GM12878 (cell line): ENCODE measurements at regions not wholly inside any gene's neighbourhood (a gene's known extent, or its start where the extent isn't known, plus 50 kb on each side); places are given as distances from the start of the nearest gene placed in this dataset.

ENCODE experiments used
- ATAC-seq: fragments of 200-7000 bp; cut with Tn5 transposase; 3 replicates; pipeline ENCODE4 v1.9.1; 2020; ENCODE audit warnings: mild to moderate bottlenecking, moderate library complexity
- BruUV-seq: library from RNA; stranded (reverse); fragments of 400-500 nt; replicated peaks from 2 replicates; lab custom pipeline; 2021; lab: Mats Ljungman, UMichigan
- CTCF ChIA-PET: fragments of 300-600 bp; sonication (Branson Sonifier 250); formaldehyde crosslinking; extraction: SDS; loops from one replicate; lab custom pipeline; 2021; ENCODE audit warnings: inconsistent platforms; lab: Yijun Ruan, JAX
- POLR2A ChIA-PET: fragments of 350-600 bp; formaldehyde crosslinking; extraction: SDS; loops from one replicate; lab custom pipeline; 2021; ENCODE audit warnings: inconsistent platforms; lab: Charles Lee
- RAD21 ChIA-PET: fragments of 300-600 bp; sonication (Branson Sonifier 250); formaldehyde crosslinking; loops from one replicate; lab custom pipeline; 2023; ENCODE audit warnings: antibody characterized with exemption; ENCODE audit not compliant: unreplicated experiment; lab: Charles Lee
- SMC1A ChIA-PET: fragments of 300-600 bp; sonication (Branson Sonifier 250); formaldehyde crosslinking; loops from one replicate; lab custom pipeline; 2023; ENCODE audit not compliant: unreplicated experiment, uncharacterized antibody; lab: Charles Lee
- DNase-seq: peaks from one replicate; pipeline ENCODE4 v3.0.0-alpha.2; 2011; ENCODE audit warnings: low read depth, low spot score
- FAIRE-seq: peaks from 3 replicates; lab custom pipeline; 2011; peaks lifted over from hg19 to GRCh38; lab: Jason Lieb, UNC
- H2AFZ ChIP-seq: 2 replicates; pipeline ENCODE4 v1.6.0; 2011; ENCODE audit warnings: low read depth, low read length, control low read depth; ENCODE audit not compliant: control insufficient read depth
- H3K27ac ChIP-seq: 2 replicates; pipeline ENCODE4 v1.5.1; 2011; ENCODE audit warnings: control low read depth; ENCODE audit not compliant: control insufficient read depth, insufficient read depth
- H3K27me3 ChIP-seq, 2 experiments: replicated peaks in 1 of 2; 2 replicates each; pipeline versions ENCODE4 v1.6.0 to v1.6.1; 2011; ENCODE audit warnings: low read length in 1 of 2; ENCODE audit not compliant: control insufficient read depth in 2 of 2, insufficient read depth in 2 of 2
- H3K36me3 ChIP-seq, 2 experiments: 2 replicates each; pipeline ENCODE4 v1.5.1; 2011; ENCODE audit warnings: low read length in 1 of 2; ENCODE audit not compliant: control insufficient read depth in 2 of 2, insufficient read depth in 2 of 2
- H3K4me1 ChIP-seq: 2 replicates; pipeline ENCODE4 v1.6.1; 2011; ENCODE audit warnings: mild to moderate bottlenecking, low read length, moderate library complexity, mixed read lengths; ENCODE audit not compliant: control insufficient read depth, insufficient read depth
- H3K4me2 ChIP-seq: 2 replicates; pipeline ENCODE4 v1.6.0; 2011; ENCODE audit warnings: control low read depth; ENCODE audit not compliant: control insufficient read depth, insufficient read depth
- H3K4me3 ChIP-seq: fragments of 200-600 bp; sonication (generic); 2 replicates; pipeline ENCODE4 v1.5.1; 2016
- H3K79me2 ChIP-seq: 2 replicates; pipeline ENCODE4 v1.6.0; 2011; ENCODE audit warnings: low read length; ENCODE audit not compliant: control insufficient read depth, insufficient read depth
- H3K9ac ChIP-seq: 2 replicates; pipeline ENCODE4 v1.8.0; 2011; ENCODE audit warnings: low read length, control low read depth, mixed read lengths; ENCODE audit not compliant: control insufficient read depth, insufficient read depth
- H3K9me3 ChIP-seq: replicated peaks from 3 replicates; pipeline ENCODE4 v1.5.1; 2011; ENCODE audit warnings: mild to moderate bottlenecking, low read length; ENCODE audit not compliant: control insufficient read depth, insufficient read depth
- H4K20me1 ChIP-seq: 2 replicates; pipeline ENCODE4 v1.6.0; 2011; ENCODE audit not compliant: control insufficient read depth, insufficient read depth
- BRCA1 ChIP-seq: IDR thresholded peaks from 2 replicates; pipeline ENCODE4 v1.6.1; 2011; ENCODE audit warnings: low read depth, low read length, improper control_type of control experiment
- FOXK2 ChIP-seq: fragments of 450-650 bp; IDR thresholded peaks from 2 replicates; pipeline ENCODE4 v1.6.1; 2017; ENCODE audit warnings: mild to moderate bottlenecking, moderate library complexity
- MAX ChIP-seq: IDR thresholded peaks from 2 replicates; pipeline ENCODE4 v1.6.1; 2012; ENCODE audit warnings: low read depth, low read length, improper control_type of control experiment
- NFYA ChIP-seq: IDR thresholded peaks from 2 replicates; pipeline ENCODE4 v1.6.1; 2011; ENCODE audit warnings: low read depth, mild to moderate bottlenecking, low read length, improper control_type of control experiment, borderline replicate concordance
- NRF1 ChIP-seq: conservative IDR thresholded peaks from 2 replicates; pipeline ENCODE4 v1.6.1; 2011; ENCODE audit warnings: mild to moderate bottlenecking, low read depth, low read length, improper control_type of control experiment
- POU2F2 ChIP-seq: IDR thresholded peaks from 3 replicates; pipeline ENCODE4 v1.6.1; 2011; ENCODE audit warnings: low read depth, mild to moderate bottlenecking, low read length, borderline replicate concordance
- RUNX3 ChIP-seq: IDR thresholded peaks from 2 replicates; pipeline ENCODE4 v1.6.1; 2012; ENCODE audit warnings: low read length, inconsistent platforms
- SMARCA5 ChIP-seq: fragments of 450-650 bp; IDR thresholded peaks from 2 replicates; pipeline ENCODE4 v1.6.1; 2017; ENCODE audit warnings: mild to moderate bottlenecking
- STAT3 ChIP-seq: IDR thresholded peaks from 2 replicates; pipeline ENCODE4 v1.6.1; 2011; ENCODE audit warnings: low read depth, low read length, improper control_type of control experiment
- TARDBP ChIP-seq: IDR thresholded peaks from 2 replicates; pipeline ENCODE4 v1.6.1; 2016; ENCODE audit warnings: borderline replicate concordance
- ZBTB40 ChIP-seq: fragments of 450-650 bp; IDR thresholded peaks from 2 replicates; pipeline ENCODE4 v1.6.1; 2016; ENCODE audit warnings: mild to moderate bottlenecking, moderate library complexity, borderline replicate concordance
- ZNF207 ChIP-seq: fragments of 450-650 bp; IDR thresholded peaks from 2 replicates; pipeline ENCODE4 v1.6.1; 2014; ENCODE audit warnings: antibody characterized with exemption, mild to moderate bottlenecking, borderline replicate concordance
- WGBS: methylation state at CpG from one replicate; pipeline ENCODE4 v1.1.6; 2016; ENCODE audit warnings: low lambda C conversion rate; ENCODE audit not compliant: insufficient replicate concordance, insufficient coverage; ENCODE audit errors: missing lambda C conversion rate; 5-methylcytosine and 5-hydroxymethylcytosine counted together
- in situ Hi-C: fragments of 300-500 bp; cut with MboI; formaldehyde crosslinking; loops from 9 replicates; pipeline ENCODE4 v1.14.3; 2018; ENCODE audit warnings: mixed read lengths
- intact Hi-C: fragments of 100-400 bp; cut with micrococcal nuclease; formaldehyde crosslinking; loops from one replicate; pipeline ENCODE4 v1.14.2; 2022; ENCODE audit not compliant: unreplicated experiment

- FAIRE-seq, result no peak
- no peaks in the 10 kb centered on the region for H3K36me3 ChIP-seq
These were observed 154.9 kb upstream of the TECRL start for GRCh38 chr4:64564126-64564525.

GRCh38 chr4:64559571-64559970, 150.3 kb upstream of the TECRL start:
- no TSS peak for BruUV-seq
- ATAC-seq, result no peak

More at GRCh38 chr4:64564126-64564525, 154.9 kb upstream of the TECRL start:
- no peaks in the 10 kb centered on the region for H3K9me3 ChIP-seq
- RAD21 ChIA-PET, result no interaction called here
- no peak overlapping the region for H3K27ac ChIP-seq
- 43% methylated on average over 4 of the region's 4 CpGs for WGBS
- in situ Hi-C loops, result no loop called here
- DNase-seq, result no peak
- no peaks in the 10 kb centered on the region for H3K4me1 ChIP-seq
- H2AFZ ChIP-seq, result no peak overlapping the region
- intact Hi-C loops, result no loop called here
- SMC1A ChIA-PET, result no interaction called here
- no TSS peak for BruUV-seq
- TF ChIP-seq NRF1 (no peak), SMARCA5 (no peak)
- TF ChIP-seq, all 136 proteins: peak for 0
- no peak for ATAC-seq
- Histone ChIP-seq H3K79me2 (no peaks in the 10 kb centered on the region), H3K4me2 (no peak overlapping the region), H3K9ac (no peak overlapping the region), H4K20me1 (no peaks in the 10 kb centered on the region), H3K4me3 (no peak overlapping the region), H3K27me3 (no peaks in the 10 kb centered on the region)
- ChIA-PET POLR2A (no interaction called here), CTCF (interaction anchor here (1.2 to 1.6 kb wide), 2 partner anchors 20 to 26 kb away, joined by 3 to 5 read pairs; no protein-coding TSS in a partner anchor)

More at GRCh38 chr4:64559571-64559970, 150.3 kb upstream of the TECRL start:
- no peaks in the 10 kb centered on the region for H3K4me1 ChIP-seq
- TF ChIP-seq ZBTB40 (no peak), BRCA1 (no peak), STAT3 (no peak), MAX (no peak), RUNX3 (no peak), ZNF207 (no peak), NFYA (no peak), FOXK2 (no peak), TARDBP (no peak), POU2F2 (no peak)
- no peaks in the 10 kb centered on the region for H3K27me3 ChIP-seq
- 19% methylated on average over 4 of the region's 4 CpGs for WGBS
- CTCF ChIA-PET, result interaction anchor here (1.7 kb wide), 1 partner anchor 21 kb away, joined by 6 read pairs; no protein-coding TSS in a partner anchor
- intact Hi-C loops, result no loop called here
- H3K79me2 ChIP-seq, result no peaks in the 10 kb centered on the region
- H2AFZ ChIP-seq, result no peak overlapping the region
- RAD21 ChIA-PET, result no interaction called here
- H3K4me2 ChIP-seq, result no peak overlapping the region
- DNase-seq (no peak), FAIRE-seq (no peak)
- no peaks in the 10 kb centered on the region for H3K9me3 ChIP-seq
- no peak overlapping the region for H3K9ac ChIP-seq
- H3K36me3 ChIP-seq, result no peaks in the 10 kb centered on the region
- no peak overlapping the region for H3K4me3 ChIP-seq
- H3K27ac ChIP-seq, result no peak overlapping the region
- in situ Hi-C loops, result no loop called here
- SMC1A ChIA-PET, result no interaction called here
- POLR2A ChIA-PET, result no interaction called here
- no peaks in the 10 kb centered on the region for H4K20me1 ChIP-seq
